ENCODE measurements at regions not wholly inside any gene's neighbourhood (a gene's known extent, or its start where the extent isn't known, plus 50 kb on each side); places are given as distances from the start of the nearest gene placed in this dataset.

- no peaks in the 10 kb centered on the region for H3K27me3 Mint-ChIP-seq
- no peak for TF ChIP-seq CTCF (IDR thresholded peaks at IDR 0.05)
- POLR2A ChIA-PET = no interaction called here
- DNase-seq (no peak), ATAC-seq (ENCODE audit: poor library complexity) (no peak)
- H3K36me3 ChIP-seq (ENCODE audit: insufficient read depth, low read length) = no peaks in the 10 kb centered on the region
- H3K9me3 Mint-ChIP-seq = no peaks in the 10 kb centered on the region
- no peak overlapping the region for H3K27ac ChIP-seq (ENCODE audit: low read depth in 1 of 2, low read length in 2 of 2)
- H3K27me3 ChIP-seq (ENCODE audit: control insufficient read depth in 1 of 2, insufficient read depth in 2 of 2, low read length in 2 of 2) = no peaks in the 10 kb centered on the region
- no peaks in the 10 kb centered on the region for H3K9me3 ChIP-seq (ENCODE audit: control insufficient read depth in 1 of 2, insufficient read depth in 1 of 2, low read length in 2 of 2)
- no peaks in the 10 kb centered on the region for H3K4me1 Mint-ChIP-seq (ENCODE audit: low read depth)
- CTCF ChIA-PET = no interaction called here
- no peaks in the 10 kb centered on the region for H3K4me1 ChIP-seq (ENCODE audit: insufficient read depth, low read length)
- H3K4me3 Mint-ChIP-seq = no peak overlapping the region
- H3K4me3 ChIP-seq (ENCODE audit: low read length) = no peak overlapping the region
- no peak overlapping the region for H3K27ac Mint-ChIP-seq
- intact Hi-C loops (cut with DNase I, micrococcal nuclease) = no loop called here
- no peaks in the 10 kb centered on the region for H3K36me3 Mint-ChIP-seq (ENCODE audit: low read depth)
These were observed 165.9 kb upstream of the OTX2 start for GRCh38 chr14:56976211-56976610.

DNA sequence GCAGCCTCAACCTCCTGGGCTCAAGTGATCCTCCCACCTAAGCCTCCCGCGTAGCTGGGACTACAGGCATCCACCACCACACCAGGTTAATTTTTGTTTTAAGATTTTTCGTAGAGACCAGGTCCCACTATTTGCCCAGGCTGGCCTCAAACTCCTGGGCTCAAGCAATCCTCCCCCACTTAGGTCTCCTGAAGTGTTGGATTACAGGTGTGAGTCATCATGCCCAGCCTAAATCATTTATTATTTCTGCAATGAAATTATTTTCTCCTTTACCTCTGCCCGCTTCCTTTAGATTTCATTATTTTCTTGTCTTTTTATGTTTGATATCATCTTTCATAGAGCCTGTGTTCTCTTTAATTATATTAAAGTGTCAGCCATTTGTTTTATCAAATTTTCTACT, 165.2 kb upstream of the OTX2 start:
- H3K4me3 ChIP-seq (ENCODE audit: low read length) = no peak overlapping the region
- no peak for TF ChIP-seq CTCF (IDR thresholded peaks at IDR 0.05)
- no peaks in the 10 kb centered on the region for H3K27me3 Mint-ChIP-seq
- intact Hi-C loops (cut with DNase I, micrococcal nuclease) = no loop called here
- DNase-seq = no peak
- H3K27me3 ChIP-seq (ENCODE audit: control insufficient read depth in 1 of 2, insufficient read depth in 2 of 2, low read length in 2 of 2) = no peaks in the 10 kb centered on the region
- no peaks in the 10 kb centered on the region for H3K4me1 Mint-ChIP-seq (ENCODE audit: low read depth)
- no peaks in the 10 kb centered on the region for H3K9me3 Mint-ChIP-seq
- H3K27ac ChIP-seq (ENCODE audit: low read depth in 1 of 2, low read length in 2 of 2) = no peak overlapping the region
- H3K36me3 ChIP-seq (ENCODE audit: insufficient read depth, low read length) = no peaks in the 10 kb centered on the region
- ChIA-PET POLR2A (no interaction called here), CTCF (no interaction called here)
- H3K36me3 Mint-ChIP-seq (ENCODE audit: low read depth) = no peaks in the 10 kb centered on the region
- no peak overlapping the region for H3K4me3 Mint-ChIP-seq
- no peaks in the 10 kb centered on the region for H3K4me1 ChIP-seq (ENCODE audit: insufficient read depth, low read length)
- H3K9me3 ChIP-seq (ENCODE audit: control insufficient read depth in 1 of 2, insufficient read depth in 1 of 2, low read length in 2 of 2) = no peaks in the 10 kb centered on the region
- ATAC-seq (ENCODE audit: poor library complexity) = no peak
- no peak overlapping the region for H3K27ac Mint-ChIP-seq

DNA sequence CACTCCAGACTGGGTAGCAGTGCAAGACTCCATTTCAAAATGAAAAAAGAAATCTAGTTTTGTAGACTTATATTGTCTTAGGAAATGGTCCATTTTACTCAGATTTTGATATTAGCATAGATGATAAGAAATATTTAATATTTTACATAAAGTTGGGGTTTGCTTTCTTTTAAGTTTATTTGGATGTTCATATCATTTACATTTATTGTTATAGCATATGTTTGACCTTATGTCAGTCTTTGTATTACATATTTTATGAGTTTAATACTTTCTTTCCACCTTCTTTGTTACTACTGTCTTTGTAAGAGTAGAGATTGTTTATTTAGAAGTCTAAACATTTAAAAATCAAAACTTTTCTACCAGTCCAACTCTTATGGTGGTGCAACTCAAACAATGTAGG, 162.7 kb upstream of the OTX2 start:
- H3K4me1 ChIP-seq (ENCODE audit: insufficient read depth, low read length) = no peaks in the 10 kb centered on the region
- H3K36me3 Mint-ChIP-seq (ENCODE audit: low read depth) = no peaks in the 10 kb centered on the region
- POLR2A ChIA-PET = no interaction called here
- no peak overlapping the region for H3K4me3 Mint-ChIP-seq
- no peaks in the 10 kb centered on the region for H3K36me3 ChIP-seq (ENCODE audit: insufficient read depth, low read length)
- no peak for ATAC-seq (ENCODE audit: poor library complexity)
- no peaks in the 10 kb centered on the region for H3K9me3 Mint-ChIP-seq
- no peaks in the 10 kb centered on the region for H3K27me3 ChIP-seq (ENCODE audit: control insufficient read depth in 1 of 2, insufficient read depth in 2 of 2, low read length in 2 of 2)
- TF ChIP-seq CTCF (IDR thresholded peaks at IDR 0.05) = no peak
- no peak overlapping the region for H3K4me3 ChIP-seq (ENCODE audit: low read length)
- intact Hi-C loops (cut with DNase I, micrococcal nuclease) = no loop called here
- no peak overlapping the region for H3K27ac Mint-ChIP-seq
- no peaks in the 10 kb centered on the region for H3K4me1 Mint-ChIP-seq (ENCODE audit: low read depth)
- CTCF ChIA-PET = no interaction called here
- no peak overlapping the region for H3K27ac ChIP-seq (ENCODE audit: low read depth in 1 of 2, low read length in 2 of 2)
- no peak for DNase-seq
- no peaks in the 10 kb centered on the region for H3K27me3 Mint-ChIP-seq
- H3K9me3 ChIP-seq (ENCODE audit: control insufficient read depth in 1 of 2, insufficient read depth in 1 of 2, low read length in 2 of 2) = no peaks in the 10 kb centered on the region

Data from CD4-positive, alpha-beta T cell (primary cell).